GM21723 (cell line): ENCODE measurements at regions not wholly inside any gene's neighbourhood (a gene's known extent, or its start where the extent isn't known, plus 50 kb on each side); places are given as distances from the start of the nearest gene placed in this dataset.
"Not testable (repeated sequence)": the region's sequence is repeated elsewhere in the genome, so short reads cannot be mapped to it uniquely, and the experiment has no call there.

Experiments used
- ATAC-seq: cut with Tn5 transposase; IDR thresholded peaks from one replicate; pipeline ENCODE4 v1.9.1; 2021; ENCODE audit warnings: mild to moderate bottlenecking, moderate library complexity; ENCODE audit not compliant: unreplicated experiment

GRCh38 chr3:197408177-197408957, 110.0 kb upstream of the DLG1 start:
- no peak for ATAC-seq

GRCh38 chr3:197407526-197407925, 109.1 kb upstream of the DLG1 start:
- no peak for ATAC-seq

GRCh38 chr3:197407053-197407452, 108.6 kb upstream of the DLG1 start:
- no peak for ATAC-seq

DNA sequence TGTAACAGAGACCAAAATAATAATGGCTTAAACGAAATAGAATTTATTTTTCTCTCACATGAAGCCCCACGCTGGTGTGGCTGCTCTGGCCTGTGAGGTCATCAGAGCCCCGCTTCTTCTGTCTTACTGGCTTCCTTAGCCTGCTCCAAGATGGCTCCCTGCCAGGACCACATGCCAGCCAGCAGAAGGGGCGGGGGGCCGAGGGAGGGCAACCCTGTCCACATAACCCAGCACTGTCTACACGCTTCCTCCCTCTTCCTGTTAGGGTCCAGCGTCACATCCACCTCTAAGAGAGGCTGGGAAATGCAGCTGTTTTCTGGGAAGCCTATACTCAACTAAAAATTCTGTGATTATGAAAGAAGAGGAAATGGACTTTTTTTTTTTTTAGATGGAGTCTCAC, 107.9 kb upstream of the DLG1 start:
- no peak for ATAC-seq

DNA sequence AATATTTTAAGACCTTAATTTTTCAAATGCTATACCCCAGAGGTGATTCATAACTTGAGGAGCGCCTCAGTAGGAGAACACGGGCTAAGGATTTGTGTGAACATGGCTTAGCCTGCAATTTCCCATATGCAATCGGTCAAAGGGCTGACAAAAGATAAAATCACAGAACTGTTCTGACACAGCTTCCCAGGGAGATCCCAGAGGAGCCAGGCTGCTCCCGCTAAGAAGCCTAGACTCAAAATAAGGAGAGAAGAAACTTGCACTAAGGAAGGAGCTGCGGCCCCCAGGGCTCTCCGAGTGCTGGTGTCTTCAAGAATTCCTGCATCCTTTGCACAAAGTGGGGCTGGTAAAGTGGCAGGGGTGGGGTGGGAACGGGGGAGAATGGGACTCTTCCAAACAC, 106.3 kb upstream of the DLG1 start:
- no peak for ATAC-seq

- ATAC-seq = no peak
Observed at GRCh38 chr3:197404030-197404429, 105.6 kb upstream of the DLG1 start.

GRCh38 chr3:197402401-197402800, 104.0 kb upstream of the DLG1 start:
- ATAC-seq = not testable (repeated sequence)

DNA sequence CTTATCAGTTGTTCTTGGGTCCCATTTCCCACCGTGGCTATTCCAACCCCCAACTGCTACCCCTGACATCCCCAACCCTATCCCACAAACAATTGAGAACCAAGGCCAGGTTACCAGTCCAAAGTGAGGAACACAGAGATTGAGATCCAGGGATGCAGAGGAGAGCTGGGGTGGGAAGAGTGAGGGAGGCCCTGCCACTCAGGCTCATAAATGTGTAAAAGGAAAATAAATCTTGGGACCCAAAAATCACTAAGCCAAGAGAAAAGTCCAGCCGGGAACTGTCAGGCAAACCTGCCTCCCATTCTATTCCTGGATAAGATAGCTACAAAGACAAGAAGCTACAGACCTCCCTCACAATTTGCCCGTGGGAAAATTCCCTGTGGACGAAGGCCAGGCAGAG, 101.1 kb upstream of the DLG1 start:
- ATAC-seq = no peak

- ATAC-seq = no peak
Observed at GRCh38 chr3:197398286-197398878, 100.0 kb upstream of the DLG1 start.

DNA sequence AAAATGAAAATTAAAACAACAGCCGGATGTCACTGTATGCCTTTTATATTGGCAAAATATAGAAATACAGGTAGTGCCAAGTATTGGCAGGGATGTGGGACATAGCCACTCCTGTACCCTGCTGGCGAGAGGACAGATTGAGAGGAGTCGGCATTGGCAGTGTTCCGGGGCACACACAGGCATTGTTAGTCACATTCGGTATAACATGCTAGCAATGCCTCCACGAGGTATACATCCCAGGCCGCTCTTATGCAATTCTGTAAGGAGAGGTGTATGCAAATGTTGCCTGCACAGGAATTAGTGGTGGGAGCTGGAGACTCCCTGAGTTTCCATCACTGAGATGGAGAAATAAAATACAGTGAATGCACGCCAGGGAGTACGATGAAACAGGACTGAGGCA, 99.4 kb upstream of the DLG1 start:
- no peak for ATAC-seq

GRCh38 chr3:197394464-197395321, 96.3 kb upstream of the DLG1 start:
- no peak for ATAC-seq

GRCh38 chr3:197394126-197394463, 95.7 kb upstream of the DLG1 start:
- ATAC-seq = not testable (repeated sequence)

GRCh38 chr3:197393711-197394110, 95.3 kb upstream of the DLG1 start:
- ATAC-seq = no peak

DNA sequence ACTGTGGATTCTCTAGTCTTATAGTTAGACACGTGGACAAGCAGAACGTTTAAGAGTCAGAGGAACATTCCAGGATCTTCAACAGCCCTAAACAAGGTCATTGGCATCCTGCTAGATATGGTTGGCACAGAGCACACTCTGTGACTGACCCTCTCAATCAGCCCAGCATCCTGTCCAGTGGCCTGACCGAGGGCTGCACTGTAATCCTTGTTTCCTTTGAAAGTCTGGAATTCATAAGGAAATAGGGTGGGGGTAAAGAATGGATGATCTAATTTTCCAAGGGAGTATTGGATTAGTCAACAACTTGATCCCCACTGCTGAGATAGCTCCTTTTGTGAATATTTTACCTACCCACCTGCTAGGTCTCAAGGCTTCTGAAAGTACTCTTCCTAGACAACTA, 94.5 kb upstream of the DLG1 start:
- no peak for ATAC-seq

DNA sequence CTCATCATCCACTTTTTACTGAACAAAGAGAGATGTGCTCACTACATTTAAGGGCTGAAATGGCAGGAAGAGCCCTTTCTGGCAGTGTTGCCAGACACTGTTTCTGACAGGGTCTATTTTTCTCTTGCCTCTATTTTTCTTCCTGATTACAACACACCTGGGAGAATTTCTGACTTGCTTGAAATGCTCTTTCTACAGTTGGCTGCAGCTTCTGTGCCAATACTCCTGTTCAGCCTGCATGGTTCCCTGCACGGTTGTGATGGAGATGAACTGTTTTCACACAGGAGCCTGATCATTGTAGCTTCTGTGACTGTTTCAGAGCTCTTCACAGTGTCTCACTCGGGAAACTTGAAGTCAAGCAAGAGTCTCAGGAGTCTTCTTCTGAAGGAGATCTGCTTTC, 83.0 kb upstream of the DLG1 start:
- ATAC-seq = no peak

GRCh38 chr3:197380786-197381185, 82.4 kb upstream of the DLG1 start:
- ATAC-seq = no peak

GRCh38 chr3:197378985-197379718, 80.7 kb upstream of the DLG1 start:
- no peak for ATAC-seq

DNA sequence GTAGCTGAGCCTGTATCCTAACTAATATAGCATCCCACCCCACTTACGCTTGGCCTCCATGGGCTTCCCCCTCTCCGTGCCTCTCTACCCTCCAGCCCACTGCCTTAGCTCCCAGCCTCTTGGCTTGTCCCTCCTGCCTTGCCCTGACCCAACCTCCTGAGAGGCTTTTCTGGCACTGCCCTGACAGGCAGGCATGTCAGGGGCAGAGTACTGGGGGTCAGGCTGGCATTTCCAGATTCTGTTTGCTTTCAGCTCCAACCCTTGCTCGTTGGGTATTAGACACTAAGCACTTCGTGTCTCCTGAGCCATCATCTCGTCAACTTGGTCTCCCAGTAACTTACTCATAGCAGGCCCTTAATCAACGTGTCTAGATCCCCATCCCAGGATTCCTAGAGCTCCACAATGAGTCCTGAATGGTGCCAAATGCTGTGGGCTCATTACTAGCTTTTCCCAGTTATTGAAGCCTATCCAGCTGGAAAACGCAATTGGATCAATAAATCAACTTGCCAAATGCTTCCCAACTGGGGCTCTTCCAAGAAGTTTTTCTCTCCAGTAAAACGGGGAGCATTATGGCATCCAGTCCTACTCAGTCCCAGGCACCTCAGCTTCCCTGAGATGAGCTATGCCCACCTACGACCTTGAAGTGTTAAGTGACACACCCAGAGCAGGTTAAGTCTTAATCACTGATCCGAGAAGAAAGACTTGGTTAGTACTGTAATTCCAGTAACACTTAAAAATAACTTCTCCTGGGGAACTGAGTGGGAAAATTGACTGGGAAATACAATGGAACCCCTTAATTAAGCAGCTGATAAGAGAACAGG, 78.5 kb upstream of the DLG1 start:
- no peak for ATAC-seq

DNA sequence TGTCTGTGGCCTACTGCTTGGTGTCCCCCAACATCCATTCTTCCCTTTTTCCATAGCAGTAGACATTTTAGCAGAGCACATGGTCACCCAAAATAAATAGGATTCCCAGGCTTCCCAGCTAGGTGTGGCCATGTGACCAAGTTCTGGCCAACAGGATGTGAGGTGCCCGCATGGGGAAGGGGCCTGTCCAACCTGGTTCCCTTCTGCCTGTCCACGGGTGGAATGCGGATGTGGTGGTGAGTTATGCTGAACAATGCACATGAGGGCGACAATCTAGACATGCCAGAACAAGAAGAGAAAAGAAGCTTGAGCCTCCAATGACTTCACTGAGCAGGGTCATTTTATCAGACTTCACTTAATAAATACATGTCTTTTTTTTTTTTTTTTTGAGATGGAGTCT, 77.6 kb upstream of the DLG1 start:
- no peak for ATAC-seq

DNA sequence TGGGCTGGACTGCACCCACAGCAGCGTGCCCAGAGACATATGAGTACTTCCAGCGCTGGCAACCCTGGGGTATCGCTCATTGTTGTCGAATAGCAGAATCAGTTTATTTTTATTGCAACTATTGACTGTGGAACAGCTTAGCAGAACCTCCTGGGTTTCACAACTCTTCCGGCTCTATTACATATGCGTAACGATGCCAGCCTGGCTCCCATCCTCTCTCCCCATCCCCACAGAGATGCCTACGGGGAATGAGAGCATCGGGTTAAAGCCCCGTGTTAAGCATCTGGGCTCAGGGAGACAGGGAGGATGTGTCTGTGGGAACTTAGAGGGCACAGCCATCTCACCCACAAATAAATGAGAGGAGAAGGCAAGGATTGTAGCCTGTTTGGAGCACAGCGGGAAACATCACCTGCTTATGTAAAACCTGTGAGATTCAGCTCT, 76.6 kb upstream of the DLG1 start:
- no peak for ATAC-seq
